ENCODE measurements at regions not wholly inside any gene's neighbourhood (a gene's known extent, or its start where the extent isn't known, plus 50 kb on each side); places are given as distances from the start of the nearest gene placed in this dataset.

DNA sequence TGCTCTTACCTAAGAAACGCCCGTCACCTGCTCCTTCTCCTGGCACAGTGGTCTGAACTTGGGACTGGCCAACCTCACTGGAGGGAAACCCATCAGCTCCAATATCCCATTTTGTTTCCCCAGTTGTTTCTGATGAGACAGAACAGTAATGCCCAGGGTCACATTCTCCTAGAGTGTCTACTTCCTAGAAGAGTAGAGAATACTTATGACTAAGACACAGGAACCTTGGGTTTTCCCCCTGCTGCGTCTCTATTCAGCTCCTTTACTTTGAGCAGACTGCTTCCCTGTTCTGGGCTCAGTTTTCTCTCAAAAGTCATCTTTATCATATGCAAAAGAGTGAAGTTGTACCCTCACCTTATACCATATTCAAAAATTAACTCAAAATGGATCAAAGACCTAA is 79.4 kb downstream of the POLR2M start:
- 86 to 90% (median 89%) methylated on average over 3 of the region's 3 CpGs for WGBS, 3 donors
- Histone ChIP-seq H3K4me3 (no peak overlapping the region), H3K4me1 (no peaks in the 10 kb centered on the region), H3K36me3 (ENCODE audit: insufficient read depth in 1 of 2, low read depth in 1 of 2) (no peaks in the 10 kb centered on the region), H3K9me3 (no peaks in the 10 kb centered on the region), H3K27me3 (ENCODE audit: insufficient read depth in 3 of 3, low read length in 2 of 3) (peaks cover 0 to 2% (median 0%) of the 10 kb centered on the region in 3 donors), H3K27ac (no peak overlapping the region)
- DNase-seq (no peak), ATAC-seq (no peak)
- intact Hi-C loops (cut with DNase I), result no loop called here
- TF ChIP-seq, protein P1, sequence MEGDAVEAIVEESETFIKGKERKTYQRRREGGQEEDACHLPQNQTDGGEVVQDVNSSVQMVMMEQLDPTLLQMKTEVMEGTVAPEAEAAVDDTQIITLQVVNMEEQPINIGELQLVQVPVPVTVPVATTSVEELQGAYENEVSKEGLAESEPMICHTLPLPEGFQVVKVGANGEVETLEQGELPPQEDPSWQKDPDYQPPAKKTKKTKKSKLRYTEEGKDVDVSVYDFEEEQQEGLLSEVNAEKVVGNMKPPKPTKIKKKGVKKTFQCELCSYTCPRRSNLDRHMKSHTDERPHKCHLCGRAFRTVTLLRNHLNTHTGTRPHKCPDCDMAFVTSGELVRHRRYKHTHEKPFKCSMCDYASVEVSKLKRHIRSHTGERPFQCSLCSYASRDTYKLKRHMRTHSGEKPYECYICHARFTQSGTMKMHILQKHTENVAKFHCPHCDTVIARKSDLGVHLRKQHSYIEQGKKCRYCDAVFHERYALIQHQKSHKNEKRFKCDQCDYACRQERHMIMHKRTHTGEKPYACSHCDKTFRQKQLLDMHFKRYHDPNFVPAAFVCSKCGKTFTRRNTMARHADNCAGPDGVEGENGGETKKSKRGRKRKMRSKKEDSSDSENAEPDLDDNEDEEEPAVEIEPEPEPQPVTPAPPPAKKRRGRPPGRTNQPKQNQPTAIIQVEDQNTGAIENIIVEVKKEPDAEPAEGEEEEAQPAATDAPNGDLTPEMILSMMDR (IDR thresholded peaks at IDR 0.05), result no peak

DNA sequence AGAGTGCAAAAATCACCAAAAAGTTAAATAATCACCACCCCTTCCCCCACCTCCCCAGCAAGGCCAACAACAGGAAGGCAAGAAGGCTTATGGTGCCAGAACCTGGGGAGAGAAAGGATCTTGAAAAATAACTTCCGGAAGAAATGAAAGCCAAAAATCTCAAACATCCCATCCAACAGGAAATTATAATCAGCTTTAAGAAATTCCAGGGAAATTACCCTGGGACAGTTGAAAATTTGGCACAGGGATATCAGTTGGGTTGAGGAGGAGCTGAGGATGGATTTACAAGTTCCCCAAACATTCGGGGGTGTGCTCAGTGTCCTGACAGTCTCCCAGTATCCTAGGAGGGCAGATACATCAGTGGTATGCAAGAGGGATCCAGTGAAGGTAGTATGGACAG is 82.7 kb downstream of the POLR2M start:
- intact Hi-C loops (cut with DNase I), result no loop called here
- ATAC-seq, result no peak
- 52 to 70% (median 58%) methylated on average over 2 of the region's 2 CpGs for WGBS, 3 donors

DNA sequence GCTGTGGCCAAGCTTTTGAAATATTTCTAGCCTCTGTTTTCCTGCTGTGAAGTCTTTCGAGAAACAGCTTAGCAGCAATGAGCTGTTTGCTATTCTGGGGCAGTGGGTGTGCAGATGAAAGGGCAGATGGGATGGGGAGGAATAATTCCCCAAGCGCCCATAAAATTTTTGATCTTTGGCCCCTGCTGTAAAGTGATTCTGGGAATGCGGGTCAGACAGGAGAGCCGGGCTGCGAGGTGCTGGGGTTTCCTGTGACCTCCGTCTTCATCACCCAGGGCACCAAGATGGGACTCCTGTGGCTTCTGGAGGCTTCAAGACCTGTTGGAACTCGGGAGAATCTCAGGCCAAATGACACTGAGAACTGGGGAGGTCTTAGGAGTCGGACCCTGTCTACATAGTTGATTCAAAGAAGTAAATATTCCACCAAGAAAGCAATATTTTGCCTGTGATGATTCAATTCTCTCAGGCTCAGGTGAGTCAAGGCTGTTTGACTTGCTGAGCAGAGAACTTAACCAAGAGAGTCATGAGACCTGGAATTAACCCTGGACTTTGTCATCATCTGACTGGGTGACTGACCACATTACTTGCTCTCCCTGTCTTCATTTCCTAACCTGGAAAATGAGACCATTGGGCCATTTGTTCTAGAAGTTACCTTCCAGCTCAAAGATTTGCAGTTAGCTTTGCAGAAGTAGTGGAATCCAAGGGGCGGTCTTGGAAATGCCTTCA is 86.4 kb downstream of the POLR2M start:
- H3K9me3 ChIP-seq, result no peaks in the 10 kb centered on the region
- H3K27me3 ChIP-seq (ENCODE audit: insufficient read depth in 3 of 3, low read length in 2 of 3), result peaks cover 0 to 4% (median 2%) of the 10 kb centered on the region in 3 donors
- 51 to 55% (median 53%) methylated on average over 9 of the region's 9 CpGs for WGBS, 3 donors
- H3K4me3 ChIP-seq, result no peak overlapping the region
- intact Hi-C loops (cut with DNase I), result no loop called here
- H3K4me1 ChIP-seq, result no peaks in the 10 kb centered on the region
- TF ChIP-seq, protein P1 (IDR thresholded peaks at IDR 0.05), result no peak
- no peaks in the 10 kb centered on the region for H3K36me3 ChIP-seq (ENCODE audit: insufficient read depth in 1 of 2, low read depth in 1 of 2)
- H3K27ac ChIP-seq, result no peak overlapping the region
- no peak for DNase-seq
- no peak for ATAC-seq

More for the DNA sequence above, 82.7 kb downstream of the POLR2M start:
- H3K27me3 ChIP-seq (ENCODE audit: insufficient read depth in 3 of 3, low read length in 2 of 3), result peaks cover 0 to 4% (median 2%) of the 10 kb centered on the region in 3 donors
- no peaks in the 10 kb centered on the region for H3K4me1 ChIP-seq
- no peak for DNase-seq
- no peak overlapping the region for H3K27ac ChIP-seq
- H3K9me3 ChIP-seq, result no peaks in the 10 kb centered on the region
- no peak overlapping the region for H3K4me3 ChIP-seq
- TF ChIP-seq, protein P1 (IDR thresholded peaks at IDR 0.05), result no peak
- no peaks in the 10 kb centered on the region for H3K36me3 ChIP-seq (ENCODE audit: insufficient read depth in 1 of 2, low read depth in 1 of 2)

DNA sequence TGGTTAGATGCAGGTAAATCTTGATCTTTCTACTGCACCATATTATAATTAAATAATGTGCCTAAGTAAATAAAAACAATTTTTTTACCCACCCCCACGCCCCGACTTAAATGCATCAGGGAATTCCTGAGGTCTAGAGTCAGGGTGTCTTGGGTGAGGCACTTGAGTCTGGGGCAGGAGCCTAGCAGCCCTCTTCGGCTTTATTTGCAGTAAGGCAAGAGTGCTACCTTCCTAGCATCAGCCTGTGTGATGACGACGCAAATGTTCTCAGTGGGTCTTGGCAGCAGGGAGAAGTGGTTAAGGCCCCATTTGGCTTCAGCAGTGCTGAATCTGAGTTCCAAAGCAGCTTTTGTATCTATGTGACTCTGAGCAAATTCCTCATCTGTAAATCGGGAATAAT is 88.7 kb downstream of the POLR2M start:
- TF ChIP-seq, protein P1 (IDR thresholded peaks at IDR 0.05), result no peak
- no peak overlapping the region for H3K27ac ChIP-seq
- H3K36me3 ChIP-seq (ENCODE audit: insufficient read depth in 1 of 2, low read depth in 1 of 2), result no peaks in the 10 kb centered on the region
- H3K4me3 ChIP-seq, result no peak overlapping the region
- intact Hi-C loops (cut with DNase I), result loop anchor here in 1 of 2 donors (5.0 kb wide), 1 partner anchor 57 kb away; no protein-coding TSS in a partner anchor
- H3K4me1 ChIP-seq, result no peaks in the 10 kb centered on the region
- WGBS, 3 donors, result 79 to 82% (median 80%) methylated on average over 6 of the region's 6 CpGs
- no peaks in the 10 kb centered on the region for H3K9me3 ChIP-seq
- H3K27me3 ChIP-seq (ENCODE audit: insufficient read depth in 3 of 3, low read length in 2 of 3), result peaks cover 0 to 4% (median 0%) of the 10 kb centered on the region in 3 donors
- ATAC-seq (no peak), DNase-seq (no peak)
